ENCODE measurements at regions not wholly inside any gene's neighbourhood (a gene's known extent, or its start where the extent isn't known, plus 50 kb on each side); places are given as distances from the start of the nearest gene placed in this dataset.

- Mint-ChIP-seq H3K4me1 (no peaks in the 10 kb centered on the region), H3K9me3 (peaks cover 0 to 4% (median 0%) of the 10 kb centered on the region in 7 donors), H3K27ac (no peak overlapping the region), H3K27me3 (ENCODE audit: low read depth in 3 of 3) (peaks cover 14 to 22% (median 15%) of the 10 kb centered on the region in 3 donors), H3K4me3 (no peak overlapping the region), H3K36me3 (no peaks in the 10 kb centered on the region)
- H3K9ac ChIP-seq (ENCODE audit: insufficient read depth, low read length, poor library complexity, severe bottlenecking) = no peak overlapping the region
- intact Hi-C loops (cut with micrococcal nuclease) = no loop called here
- DNase-seq = no peak
- 67% methylated on average over 5 of the region's 9 CpGs for WGBS (ENCODE audit: insufficient coverage)
- no peaks in the 10 kb centered on the region for H3K4me1 ChIP-seq (ENCODE audit: control insufficient read depth in 1 of 2, insufficient read depth in 2 of 2, low read length in 2 of 2)
- no peaks in the 10 kb centered on the region for H3K27me3 ChIP-seq (ENCODE audit: control insufficient read depth in 2 of 2, insufficient read depth in 2 of 2, low read length in 2 of 2)
- no peak for TF ChIP-seq CTCF (IDR thresholded peaks at IDR 0.05)
- no peaks in the 10 kb centered on the region for H3K79me2 ChIP-seq (ENCODE audit: insufficient read depth, low read length)
- H3K9me3 ChIP-seq (replicated peaks in 1 of 2; ENCODE audit: control insufficient read depth in 1 of 2, insufficient read depth in 1 of 2, low read length in 2 of 2) = peaks cover 0 to 5% of the 10 kb centered on the region in 2 donors
- no peak overlapping the region for H3K4me3 ChIP-seq (replicated peaks in 1 of 3; ENCODE audit: low read depth in 2 of 3, low read length in 3 of 3)
- H2AFZ ChIP-seq (ENCODE audit: insufficient read depth, low read depth, low read length, poor library complexity, severe bottlenecking) = no peak overlapping the region
- H3K36me3 ChIP-seq (replicated peaks in 1 of 2; ENCODE audit: control insufficient read depth in 1 of 2, insufficient read depth in 2 of 2, low read length in 2 of 2) = no peaks in the 10 kb centered on the region
- no peaks in the 10 kb centered on the region for H4K20me1 ChIP-seq (ENCODE audit: insufficient read depth, low read length)
- H3K4me2 ChIP-seq (replicated peaks; ENCODE audit: extremely low read depth, low read length, poor library complexity, severe bottlenecking) = no peak overlapping the region
- H3K27ac ChIP-seq (ENCODE audit: low read depth in 1 of 2, low read length in 2 of 2) = no peak overlapping the region
These were observed 137.5 kb upstream of the SYT13 start for GRCh38 chr11:45423475-45424120.

GRCh38 chr11:45423036-45423435, 136.9 kb upstream of the SYT13 start:
- H3K4me1 ChIP-seq (ENCODE audit: control insufficient read depth in 1 of 2, insufficient read depth in 2 of 2, low read length in 2 of 2) = no peaks in the 10 kb centered on the region
- H3K36me3 ChIP-seq (replicated peaks in 1 of 2; ENCODE audit: control insufficient read depth in 1 of 2, insufficient read depth in 2 of 2, low read length in 2 of 2) = no peaks in the 10 kb centered on the region
- no peak for DNase-seq
- H3K79me2 ChIP-seq (ENCODE audit: insufficient read depth, low read length) = no peaks in the 10 kb centered on the region
- H4K20me1 ChIP-seq (ENCODE audit: insufficient read depth, low read length) = no peaks in the 10 kb centered on the region
- H2AFZ ChIP-seq (ENCODE audit: insufficient read depth, low read depth, low read length, poor library complexity, severe bottlenecking) = no peak overlapping the region
- H3K27ac ChIP-seq (ENCODE audit: low read depth in 1 of 2, low read length in 2 of 2) = no peak overlapping the region
- TF ChIP-seq CTCF (IDR thresholded peaks at IDR 0.05) = no peak
- no peak overlapping the region for H3K27ac Mint-ChIP-seq
- H3K36me3 Mint-ChIP-seq = no peaks in the 10 kb centered on the region
- peaks cover 0 to 4% (median 2%) of the 10 kb centered on the region in 7 donors for H3K9me3 Mint-ChIP-seq
- no peak overlapping the region for H3K4me3 ChIP-seq (replicated peaks in 1 of 3; ENCODE audit: low read depth in 2 of 3, low read length in 3 of 3)
- intact Hi-C loops (cut with micrococcal nuclease) = no loop called here
- H3K27me3 ChIP-seq (ENCODE audit: control insufficient read depth in 2 of 2, insufficient read depth in 2 of 2, low read length in 2 of 2) = no peaks in the 10 kb centered on the region
- 50% methylated on average over 6 of the region's 6 CpGs for WGBS (ENCODE audit: insufficient coverage)
- H3K4me1 Mint-ChIP-seq = no peaks in the 10 kb centered on the region
- H3K4me3 Mint-ChIP-seq = no peak overlapping the region
- H3K27me3 Mint-ChIP-seq (ENCODE audit: low read depth in 3 of 3) = peaks cover 13 to 25% (median 15%) of the 10 kb centered on the region in 3 donors
- H3K9ac ChIP-seq (ENCODE audit: insufficient read depth, low read length, poor library complexity, severe bottlenecking) = no peak overlapping the region
- no peak overlapping the region for H3K4me2 ChIP-seq (replicated peaks; ENCODE audit: extremely low read depth, low read length, poor library complexity, severe bottlenecking)
- H3K9me3 ChIP-seq (replicated peaks in 1 of 2; ENCODE audit: control insufficient read depth in 1 of 2, insufficient read depth in 1 of 2, low read length in 2 of 2) = peaks cover 0 to 5% of the 10 kb centered on the region in 2 donors
